GM18867 (cell line): ENCODE measurements at regions not wholly inside any gene's neighbourhood (a gene's known extent, or its start where the extent isn't known, plus 50 kb on each side); places are given as distances from the start of the nearest gene placed in this dataset.

Experiments used
- ATAC-seq: cut with Tn5 transposase; IDR thresholded peaks from one replicate; pipeline ENCODE4 v1.9.1; 2021; ENCODE audit warnings: mild to moderate bottlenecking, moderate library complexity; ENCODE audit not compliant: unreplicated experiment

GRCh38 chr15:53401503-53401902 lies 358.0 kb downstream of the WDR72 start:
- no peak for ATAC-seq

DNA sequence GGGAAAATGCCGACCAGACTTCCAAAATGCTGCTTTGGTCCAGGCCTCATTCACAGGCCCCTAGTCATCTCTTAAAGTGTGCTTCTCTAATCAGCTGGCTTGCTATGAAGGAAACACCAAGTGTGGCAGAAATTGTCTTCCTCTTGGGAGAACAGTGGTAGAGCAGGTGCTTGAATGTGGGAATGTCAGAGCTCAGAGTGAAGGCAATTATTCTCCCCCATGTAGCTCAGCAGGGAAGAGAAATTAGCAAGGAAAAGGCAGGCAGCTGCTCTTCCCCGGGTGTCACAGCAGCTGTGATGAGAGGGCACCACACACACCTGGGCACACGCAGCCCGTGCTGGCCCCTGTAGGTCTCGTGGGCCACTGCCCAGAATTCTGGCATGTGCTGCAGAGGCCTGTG lies 358.5 kb downstream of the WDR72 start:
- ATAC-seq = no peak

DNA sequence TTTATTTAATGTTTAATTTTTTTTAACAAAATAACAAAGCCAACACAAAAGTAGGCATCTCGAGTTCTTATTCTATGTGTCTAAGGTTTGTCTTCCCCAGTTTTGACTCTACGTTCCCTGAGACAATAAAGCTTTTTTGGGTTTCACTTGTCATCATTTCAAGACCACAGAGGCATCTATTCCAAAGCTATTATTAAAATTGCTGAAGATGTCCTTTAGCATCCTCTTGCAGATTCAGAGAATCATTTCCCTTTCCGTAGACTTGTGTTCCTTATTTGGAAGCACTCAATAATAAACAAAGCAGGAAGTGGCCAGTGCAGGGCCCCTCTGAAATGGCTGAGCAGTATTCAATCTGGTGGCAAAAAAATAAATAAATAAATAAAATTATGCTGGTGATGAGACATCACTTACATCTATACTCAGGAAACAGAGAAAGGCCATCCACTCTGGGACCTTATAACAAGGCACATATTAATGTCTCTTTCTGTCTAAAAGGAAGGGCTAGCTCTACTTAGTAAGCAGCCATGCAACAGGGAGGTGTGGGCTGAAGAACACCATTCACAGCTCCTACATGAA lies 362.3 kb downstream of the WDR72 start:
- ATAC-seq = no peak

GRCh38 chr15:53395871-53396270 lies 363.6 kb downstream of the WDR72 start:
- no peak for ATAC-seq

DNA sequence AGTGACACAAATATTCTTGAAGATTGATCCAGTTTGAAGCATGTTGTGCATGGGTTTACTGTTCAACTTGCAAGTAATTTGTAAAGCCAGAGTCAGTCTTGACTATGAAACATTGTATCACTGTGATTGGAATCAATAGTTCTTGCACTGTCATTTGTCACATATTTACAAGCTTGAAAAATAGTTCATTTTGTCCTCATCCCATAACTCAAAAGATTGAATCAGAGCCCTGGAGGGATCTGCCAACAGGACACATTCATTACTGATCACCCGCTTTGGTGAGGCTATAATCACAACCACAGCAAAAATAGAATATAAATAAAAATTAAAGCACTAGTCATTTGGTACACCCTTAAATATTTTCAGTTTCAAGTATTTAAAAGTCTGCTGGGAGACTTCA lies 368.9 kb downstream of the WDR72 start:
- no peak for ATAC-seq

- ATAC-seq = no peak
These were observed 370.0 kb downstream of the WDR72 start for GRCh38 chr15:53389271-53390037.

DNA sequence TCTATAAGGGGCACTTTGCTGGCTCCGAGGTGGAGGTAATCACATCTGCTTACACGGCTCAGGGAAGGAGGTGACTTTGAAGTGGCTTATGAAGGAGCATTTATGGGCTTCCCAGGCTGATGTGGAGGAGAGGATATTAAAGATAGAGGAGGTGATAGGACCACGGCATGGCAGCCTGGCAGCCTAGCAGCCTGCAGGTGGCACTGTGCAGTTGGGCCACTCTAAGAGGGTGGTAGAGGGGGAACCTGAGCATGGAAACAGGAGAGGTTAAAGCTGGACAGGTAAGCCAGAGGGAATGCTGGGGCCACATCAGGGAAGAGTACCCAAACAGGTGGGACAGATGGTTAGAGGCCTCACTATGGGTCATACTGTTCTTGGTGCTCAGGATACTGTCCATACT lies 375.0 kb downstream of the WDR72 start:
- no peak for ATAC-seq

DNA sequence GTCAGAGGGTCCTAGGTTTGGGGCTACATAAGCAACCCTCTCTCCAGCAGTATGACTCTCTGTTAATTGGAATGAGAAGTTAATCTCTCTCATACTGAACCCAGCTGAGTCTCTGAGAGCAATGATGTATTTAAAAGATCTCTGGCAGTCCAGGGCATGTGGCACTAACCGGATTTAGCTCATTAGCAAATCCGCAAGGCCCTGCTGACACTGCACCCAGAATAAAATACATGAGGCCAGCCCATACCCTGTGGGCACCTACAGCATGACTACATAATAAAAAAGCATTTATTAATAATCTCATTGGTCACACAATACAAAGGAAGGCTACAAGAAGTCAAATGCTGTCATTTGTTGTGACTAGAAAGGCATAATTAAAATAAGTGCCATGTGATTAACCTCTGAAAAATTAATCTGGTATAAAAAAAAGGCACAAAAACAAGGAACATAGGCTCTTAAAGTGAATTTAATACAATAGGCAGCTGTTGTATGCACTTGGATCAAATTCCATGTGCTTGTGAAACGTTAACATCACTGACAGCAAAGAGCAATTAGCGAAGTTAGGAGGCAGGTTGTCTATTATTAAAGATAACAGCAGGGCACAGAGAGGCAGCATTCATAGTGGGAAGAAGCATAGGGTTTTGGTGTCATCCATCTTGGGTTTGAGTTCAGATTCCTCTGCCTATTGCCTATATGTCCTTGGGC lies 381.2 kb downstream of the WDR72 start:
- no peak for ATAC-seq

- no peak for ATAC-seq
These were observed 391.7 kb downstream of the WDR72 start for GRCh38 chr15:53367740-53368139.

- no peak for ATAC-seq
These were observed 398.6 kb downstream of the WDR72 start for GRCh38 chr15:53360881-53361280.

- no peak for ATAC-seq
These were observed 400.4 kb downstream of the WDR72 start for GRCh38 chr15:53359038-53359437.

DNA sequence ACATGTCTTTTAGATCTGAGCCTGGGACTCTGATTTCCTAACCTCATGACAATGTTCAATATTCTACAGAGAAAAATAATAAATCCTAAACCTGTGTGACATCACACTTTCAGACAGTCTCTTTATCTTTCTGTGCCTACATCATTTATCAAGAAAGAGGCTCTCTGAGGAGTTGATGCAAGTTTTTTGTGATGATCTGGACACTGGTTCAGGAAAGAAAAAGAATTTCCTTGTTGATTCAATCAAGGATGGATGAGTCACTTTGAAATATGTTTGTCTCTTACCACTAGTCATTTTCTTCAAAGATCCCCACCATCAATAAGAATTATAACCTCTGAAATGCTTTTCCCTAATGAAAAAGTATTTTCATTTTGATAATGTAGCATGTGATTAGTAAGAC lies 404.6 kb downstream of the WDR72 start:
- no peak for ATAC-seq

DNA sequence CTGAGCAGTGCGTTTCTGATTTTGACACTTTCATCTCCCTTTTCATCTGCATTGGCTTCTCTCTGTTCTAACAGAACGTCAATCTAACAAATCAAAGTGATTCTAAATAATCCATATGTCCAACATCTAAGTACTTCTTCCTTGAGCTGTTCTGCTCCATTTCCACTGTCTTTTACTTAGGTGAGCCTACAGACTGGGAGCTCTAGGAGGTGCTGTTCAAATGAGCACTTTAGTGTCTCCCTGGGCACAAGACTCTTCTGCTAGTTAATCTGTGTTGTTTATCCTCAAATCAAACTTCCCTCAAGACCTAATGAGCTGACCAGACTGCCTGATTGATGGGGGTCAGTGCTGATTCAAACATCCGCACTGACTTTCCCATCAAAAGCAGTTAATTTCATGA lies 408.1 kb downstream of the WDR72 start:
- no peak for ATAC-seq

GRCh38 chr15:53346583-53346982 lies 412.9 kb downstream of the WDR72 start:
- ATAC-seq = no peak

DNA sequence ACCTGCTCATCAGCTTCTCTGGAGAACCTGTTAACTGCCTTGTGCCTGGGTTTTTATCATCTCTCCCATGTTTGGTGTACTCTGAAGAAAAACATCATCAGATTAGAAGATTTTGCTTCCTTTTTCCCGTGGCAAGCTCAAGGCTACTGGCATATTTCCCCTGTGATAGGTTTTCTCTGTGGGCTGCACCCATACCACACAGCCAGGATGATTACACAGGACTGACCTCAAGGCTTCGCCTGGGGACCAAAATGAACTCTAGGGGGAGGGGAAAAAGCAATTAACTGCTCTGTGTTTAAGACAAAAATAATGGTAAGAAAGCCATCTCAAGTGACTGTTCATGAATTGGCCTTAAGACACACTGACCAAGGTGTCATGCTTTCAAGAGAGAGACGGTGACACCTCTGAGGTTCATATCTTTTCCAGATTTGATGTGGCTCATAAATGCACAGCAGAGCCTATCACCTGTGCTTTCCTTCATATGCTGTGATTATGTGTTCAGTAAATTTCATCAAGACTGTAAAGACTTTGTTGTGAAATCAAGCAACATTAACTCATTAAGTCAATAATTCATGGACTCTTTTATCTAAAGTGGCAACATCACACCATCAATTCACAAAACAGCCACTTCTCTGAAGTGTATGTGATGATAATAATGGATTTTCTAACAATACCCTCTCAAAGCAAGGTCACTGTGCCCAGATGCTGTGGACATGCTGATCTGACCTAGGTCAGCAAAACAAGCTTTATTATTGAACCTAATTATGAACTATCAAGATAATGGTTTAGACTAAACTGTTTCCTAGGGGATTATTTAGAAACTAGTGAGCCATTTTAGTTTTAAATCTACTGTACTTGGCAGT lies 427.9 kb downstream of the WDR72 start:
- ATAC-seq = no peak

- no peak for ATAC-seq
These were observed 431.1 kb downstream of the WDR72 start for GRCh38 chr15:53328341-53328740.

- ATAC-seq = no peak
These were observed 435.4 kb downstream of the WDR72 start for GRCh38 chr15:53324061-53324460.

DNA sequence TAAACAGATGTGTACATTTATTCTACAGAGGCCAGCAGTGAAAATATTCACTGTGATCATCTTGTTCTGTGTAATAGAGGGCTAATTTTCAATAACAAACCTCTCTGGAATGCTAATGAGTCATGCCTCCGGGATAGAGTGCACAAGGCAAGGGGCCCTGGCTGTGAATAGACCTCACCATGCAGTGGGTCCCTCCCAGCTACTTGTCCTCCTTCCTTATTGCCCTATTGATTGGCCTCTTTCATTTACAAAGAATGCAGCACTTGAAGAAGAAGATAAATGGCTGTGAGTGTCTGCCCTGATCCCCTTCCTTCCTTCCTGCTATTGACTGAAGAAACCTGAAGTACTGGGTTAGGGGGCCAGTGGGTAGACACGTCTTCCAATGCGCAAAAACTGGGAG lies 436.3 kb downstream of the WDR72 start:
- ATAC-seq = no peak

GRCh38 chr15:53320816-53321215 lies 438.6 kb downstream of the WDR72 start:
- ATAC-seq = no peak

- no peak for ATAC-seq
These were observed 446.8 kb downstream of the WDR72 start for GRCh38 chr15:53312707-53313106.

DNA sequence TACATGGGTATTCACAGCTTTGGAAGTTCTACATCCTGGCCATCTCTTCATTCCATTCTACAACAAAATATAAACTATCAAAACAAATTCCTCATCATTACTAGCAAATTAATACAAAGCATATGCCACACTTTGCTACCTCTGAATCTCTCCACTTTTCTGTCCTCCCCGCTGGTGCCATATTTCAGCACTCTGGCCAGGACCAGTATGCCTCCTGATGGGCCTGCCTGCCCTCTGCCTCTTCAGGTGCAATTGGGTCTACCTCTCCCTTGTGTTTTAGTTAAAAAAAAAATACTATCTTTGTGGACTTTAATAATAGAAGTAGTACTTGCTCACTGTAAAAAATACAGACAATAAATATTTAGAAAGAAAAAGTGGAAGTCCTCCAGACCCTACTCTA lies 448.8 kb downstream of the WDR72 start:
- ATAC-seq = no peak
